B cell (primary cell): ENCODE measurements at regions not wholly inside any gene's neighbourhood (a gene's known extent, or its start where the extent isn't known, plus 50 kb on each side); places are given as distances from the start of the nearest gene placed in this dataset.
"Not testable (repeated sequence)": the region's sequence is repeated elsewhere in the genome, so short reads cannot be mapped to it uniquely, and the experiment has no call there.

Experiments used
- CTCF ChIP-seq: fragments of 200-600 bp; IDR thresholded peaks from one replicate; pipeline ENCODE4 v1.8.0; 2022; ENCODE audit warnings: antibody characterized with exemption, mild to moderate bottlenecking
- EZH2 ChIP-seq: IDR thresholded peaks from 2 replicates; pipeline ENCODE4 v1.6.1; 2012; ENCODE audit warnings: borderline replicate concordance, low read depth, mild to moderate bottlenecking, moderate library complexity, low read length; ENCODE audit not compliant: insufficient read depth, poor library complexity, severe bottlenecking

- not testable (repeated sequence) for TF ChIP-seq CTCF, EZH2
Observed at GRCh38 chr14:25814622-25815021, 764.7 kb upstream of the STXBP6 start.
